Suprapubic skin (tissue), 4 donors: ENCODE measurements at regions not wholly inside any gene's neighbourhood (a gene's known extent, or its start where the extent isn't known, plus 50 kb on each side); places are given as distances from the start of the nearest gene placed in this dataset.

ENCODE experiments used
- DNase-seq, 2 donors: peaks; one replicate each; pipeline ENCODE4 v3.0.0-alpha.2; 2019; ENCODE audit warnings: low spot score in 2 of 2
- H3K27ac ChIP-seq: fragments of 200-600 bp; sonication (generic); one replicate; pipeline ENCODE4 v1.5.1; 2019
- H3K27me3 ChIP-seq: fragments of 200-600 bp; sonication (generic); one replicate; pipeline ENCODE4 v1.5.1; 2019
- H3K36me3 ChIP-seq: fragments of 200-600 bp; sonication (generic); one replicate; pipeline ENCODE4 v1.5.1; 2019
- H3K4me1 ChIP-seq: fragments of 200-600 bp; sonication (generic); one replicate; pipeline ENCODE4 v1.5.1; 2019
- H3K4me3 ChIP-seq: fragments of 200-600 bp; sonication (generic); one replicate; pipeline ENCODE4 v1.5.1; 2019; ENCODE audit warnings: mild to moderate bottlenecking
- H3K9me3 ChIP-seq: fragments of 200-600 bp; sonication (generic); one replicate; pipeline ENCODE4 v1.5.1; 2019
- CTCF ChIP-seq, 2 donors: fragments of 200-600 bp in 1 of 2; fragments of 450-650 bp in 1 of 2; sonication (generic) in 1 of 2; IDR thresholded peaks; one replicate each; pipeline ENCODE4 v1.5.1; 2016 to 2019; ENCODE audit warnings: antibody characterized with exemption in 2 of 2, mild to moderate bottlenecking in 1 of 2, moderate library complexity in 1 of 2
- EP300 ChIP-seq: sonication (generic); formaldehyde crosslinking; IDR thresholded peaks from one replicate; pipeline ENCODE4 v1.6.1; 2017; ENCODE audit warnings: antibody characterized with exemption
- POLR2A ChIP-seq, 2 donors: fragments of 450-650 bp; IDR thresholded peaks; one replicate each; pipeline ENCODE4 v1.6.1; 2017; ENCODE audit warnings: antibody characterized with exemption in 2 of 2, mild to moderate bottlenecking in 2 of 2, moderate library complexity in 2 of 2
- POLR2AphosphoS5 ChIP-seq, 3 donors: sonication (generic); formaldehyde crosslinking; IDR thresholded peaks; one replicate each; pipeline ENCODE4 v1.6.1; 2017; ENCODE audit warnings: antibody characterized with exemption in 3 of 3
- WGBS: methylation state at CpG from one replicate; pipeline ENCODE4 v1.1.5; 2018; 5-methylcytosine and 5-hydroxymethylcytosine counted together

GRCh38 chr15:38941399-38941953 is 376.9 kb upstream of the RASGRP1 start:
- TF ChIP-seq POLR2AphosphoS5 (IDR thresholded peaks at IDR 0.05) (no peak), POLR2A (IDR thresholded peaks at IDR 0.05) (no peak), CTCF (IDR thresholded peaks at IDR 0.05) (no peak), EP300 (no peak)
- DNase-seq = no peak
- Histone ChIP-seq H3K27ac (no peak overlapping the region), H3K36me3 (no peaks in the 10 kb centered on the region), H3K27me3 (no peaks in the 10 kb centered on the region), H3K4me1 (no peaks in the 10 kb centered on the region), H3K4me3 (no peak overlapping the region), H3K9me3 (no peaks in the 10 kb centered on the region)
- 36% methylated on average over 6 of the region's 6 CpGs for WGBS

GRCh38 chr15:38944536-38944935 is 379.9 kb upstream of the RASGRP1 start:
- Histone ChIP-seq H3K4me3 (no peak overlapping the region), H3K27me3 (no peaks in the 10 kb centered on the region), H3K27ac (no peak overlapping the region), H3K9me3 (no peaks in the 10 kb centered on the region), H3K4me1 (no peaks in the 10 kb centered on the region), H3K36me3 (no peaks in the 10 kb centered on the region)
- TF ChIP-seq CTCF (IDR thresholded peaks at IDR 0.05) (no peak), POLR2A (IDR thresholded peaks at IDR 0.05) (no peak), POLR2AphosphoS5 (IDR thresholded peaks at IDR 0.05) (no peak), EP300 (no peak)
- no peak for DNase-seq

- TF ChIP-seq CTCF (IDR thresholded peaks at IDR 0.05) (no peak), EP300 (no peak), POLR2AphosphoS5 (IDR thresholded peaks at IDR 0.05) (no peak), POLR2A (IDR thresholded peaks at IDR 0.05) (no peak)
- Histone ChIP-seq H3K27me3 (no peaks in the 10 kb centered on the region), H3K27ac (no peak overlapping the region), H3K4me1 (no peaks in the 10 kb centered on the region), H3K9me3 (no peaks in the 10 kb centered on the region), H3K4me3 (no peak overlapping the region), H3K36me3 (no peaks in the 10 kb centered on the region)
- WGBS = 70% methylated on average over 5 of the region's 5 CpGs
- no peak for DNase-seq
Measured at GRCh38 chr15:38945551-38946298, 381.1 kb upstream of the RASGRP1 start.

GRCh38 chr15:38954090-38954489 is 389.5 kb upstream of the RASGRP1 start:
- no peak for TF ChIP-seq POLR2A (IDR thresholded peaks at IDR 0.05)
- no peak for TF ChIP-seq CTCF (IDR thresholded peaks at IDR 0.05)
- no peak for TF ChIP-seq EP300
- no peak for TF ChIP-seq POLR2AphosphoS5 (IDR thresholded peaks at IDR 0.05)
- Histone ChIP-seq H3K36me3 (no peaks in the 10 kb centered on the region), H3K4me1 (no peaks in the 10 kb centered on the region), H3K27ac (no peak overlapping the region), H3K4me3 (no peak overlapping the region), H3K27me3 (no peaks in the 10 kb centered on the region), H3K9me3 (no peaks in the 10 kb centered on the region)
- 88% methylated on average over 3 of the region's 3 CpGs for WGBS
- no peak for DNase-seq

GRCh38 chr15:38961456-38961855 is 396.8 kb upstream of the RASGRP1 start:
- DNase-seq = no peak
- Histone ChIP-seq H3K9me3 (no peaks in the 10 kb centered on the region), H3K27me3 (no peaks in the 10 kb centered on the region), H3K4me1 (no peaks in the 10 kb centered on the region), H3K27ac (no peak overlapping the region), H3K4me3 (no peak overlapping the region), H3K36me3 (no peaks in the 10 kb centered on the region)
- TF ChIP-seq POLR2A (IDR thresholded peaks at IDR 0.05) (no peak), CTCF (IDR thresholded peaks at IDR 0.05) (no peak), EP300 (no peak), POLR2AphosphoS5 (IDR thresholded peaks at IDR 0.05) (no peak)
- WGBS = 59% methylated on average over 2 of the region's 2 CpGs
